Stimulated activated naive CD4-positive, alpha-beta T cell treated with Interleukin-2 at 50 U/mL for 16 hours (primary cell): ENCODE measurements at regions not wholly inside any gene's neighbourhood (a gene's known extent, or its start where the extent isn't known, plus 50 kb on each side); places are given as distances from the start of the nearest gene placed in this dataset.

ENCODE experiments used
- DNase-seq: peaks from one replicate; lab custom pipeline; 2025; lab: John Stamatoyannopoulos, UW

- no peak for DNase-seq
These were observed 738.3 kb upstream of the TENM3 start for GRCh38 chr4:181504924-181505323.

- no peak for DNase-seq
These were observed 735.9 kb upstream of the TENM3 start for GRCh38 chr4:181507180-181507835.

GRCh38 chr4:181507938-181508337 is 735.3 kb upstream of the TENM3 start:
- DNase-seq, result no peak

GRCh38 chr4:181508601-181509000 is 734.6 kb upstream of the TENM3 start:
- DNase-seq, result no peak

- DNase-seq, result no peak
These were observed 734.1 kb upstream of the TENM3 start for GRCh38 chr4:181509073-181509472.

GRCh38 chr4:181517491-181517890 is 725.7 kb upstream of the TENM3 start:
- no peak for DNase-seq

GRCh38 chr4:181520790-181521189 is 722.4 kb upstream of the TENM3 start:
- no peak for DNase-seq

- no peak for DNase-seq
These were observed 719.2 kb upstream of the TENM3 start for GRCh38 chr4:181523973-181524372.

GRCh38 chr4:181524499-181524898 is 718.7 kb upstream of the TENM3 start:
- DNase-seq, result no peak

GRCh38 chr4:181525634-181526033 is 717.6 kb upstream of the TENM3 start:
- no peak for DNase-seq

- no peak for DNase-seq
These were observed 714.5 kb upstream of the TENM3 start for GRCh38 chr4:181528570-181529184.

GRCh38 chr4:181529537-181529936 is 713.7 kb upstream of the TENM3 start:
- DNase-seq, result no peak

- DNase-seq, result no peak
These were observed 706.9 kb upstream of the TENM3 start for GRCh38 chr4:181536196-181536746.

GRCh38 chr4:181536811-181537434 is 706.3 kb upstream of the TENM3 start:
- DNase-seq, result no peak

GRCh38 chr4:181538431-181538830 is 704.8 kb upstream of the TENM3 start:
- DNase-seq, result no peak

GRCh38 chr4:181541396-181541795 is 701.8 kb upstream of the TENM3 start:
- DNase-seq, result no peak

- no peak for DNase-seq
These were observed 694.2 kb upstream of the TENM3 start for GRCh38 chr4:181548873-181549575.

GRCh38 chr4:181549576-181550188 is 693.5 kb upstream of the TENM3 start:
- DNase-seq, result no peak

- no peak for DNase-seq
These were observed 692.8 kb upstream of the TENM3 start for GRCh38 chr4:181550381-181550780.

- DNase-seq, result no peak
These were observed 683.6 kb upstream of the TENM3 start for GRCh38 chr4:181559637-181560036.

- no peak for DNase-seq
These were observed 680.8 kb upstream of the TENM3 start for GRCh38 chr4:181562399-181562798.

- DNase-seq, result no peak
These were observed 678.6 kb upstream of the TENM3 start for GRCh38 chr4:181564625-181565024.
